AG09319 (cell line): ENCODE measurements at regions not wholly inside any gene's neighbourhood (a gene's known extent, or its start where the extent isn't known, plus 50 kb on each side); places are given as distances from the start of the nearest gene placed in this dataset.
"Not testable (repeated sequence)": the region's sequence is repeated elsewhere in the genome, so short reads cannot be mapped to it uniquely, and the experiment has no call there.

Experiments
- DNase-seq: peaks from one replicate; pipeline ENCODE4 v3.0.0-alpha.2; 2010; ENCODE audit warnings: low read depth; ENCODE audit errors: extremely low read depth
- TF ChIP-seq, protein P1 (sequence below): IDR thresholded peaks from 2 replicates; pipeline ENCODE4 v1.5.1; 2011; ENCODE audit warnings: low read depth, mild to moderate bottlenecking, inconsistent platforms, low read length, moderate library complexity

DNA sequence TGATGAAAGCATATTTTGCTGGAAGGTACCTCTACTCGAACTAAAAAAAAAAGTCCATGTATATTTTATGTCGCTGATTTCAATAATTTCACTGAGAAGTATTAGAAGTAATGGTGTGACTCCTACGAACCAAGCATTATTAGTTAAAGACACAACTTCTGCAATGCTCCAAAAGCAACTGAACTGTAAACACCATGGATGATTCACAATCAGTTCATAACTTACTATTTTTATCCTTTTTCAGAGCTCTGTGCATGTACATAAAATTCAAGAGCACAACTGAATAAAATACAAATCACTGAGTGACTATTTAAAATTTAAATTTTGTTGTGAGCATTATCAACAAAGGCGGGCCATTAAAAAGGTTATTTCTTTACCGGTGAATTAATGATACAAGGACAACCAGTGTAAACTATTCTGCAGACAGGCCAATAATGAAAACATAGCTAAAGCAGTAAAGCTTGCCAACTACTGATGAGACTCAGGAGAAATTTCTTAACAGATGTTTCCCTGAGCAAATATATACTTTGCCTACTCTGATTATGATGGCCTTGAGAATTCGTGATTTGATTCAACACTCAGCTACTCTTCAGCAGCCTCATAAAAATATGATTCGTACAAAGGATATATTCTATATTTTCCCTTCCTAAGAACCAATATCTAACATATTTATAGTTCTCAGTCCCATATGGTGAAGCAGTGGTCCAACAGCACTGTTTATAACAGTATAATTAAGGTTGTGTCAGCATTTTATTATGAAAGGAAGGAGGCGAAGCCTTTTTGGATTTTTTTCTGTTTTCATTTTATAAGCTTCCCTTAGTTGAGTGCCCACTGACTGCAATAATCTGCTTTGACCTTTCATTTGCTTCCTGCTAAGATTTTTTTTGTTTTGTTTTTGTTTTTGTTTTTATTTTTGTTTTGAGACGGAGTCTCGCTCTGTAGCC lies 62.8 kb upstream of the NEIL3 start:
- TF ChIP-seq, protein P1, sequence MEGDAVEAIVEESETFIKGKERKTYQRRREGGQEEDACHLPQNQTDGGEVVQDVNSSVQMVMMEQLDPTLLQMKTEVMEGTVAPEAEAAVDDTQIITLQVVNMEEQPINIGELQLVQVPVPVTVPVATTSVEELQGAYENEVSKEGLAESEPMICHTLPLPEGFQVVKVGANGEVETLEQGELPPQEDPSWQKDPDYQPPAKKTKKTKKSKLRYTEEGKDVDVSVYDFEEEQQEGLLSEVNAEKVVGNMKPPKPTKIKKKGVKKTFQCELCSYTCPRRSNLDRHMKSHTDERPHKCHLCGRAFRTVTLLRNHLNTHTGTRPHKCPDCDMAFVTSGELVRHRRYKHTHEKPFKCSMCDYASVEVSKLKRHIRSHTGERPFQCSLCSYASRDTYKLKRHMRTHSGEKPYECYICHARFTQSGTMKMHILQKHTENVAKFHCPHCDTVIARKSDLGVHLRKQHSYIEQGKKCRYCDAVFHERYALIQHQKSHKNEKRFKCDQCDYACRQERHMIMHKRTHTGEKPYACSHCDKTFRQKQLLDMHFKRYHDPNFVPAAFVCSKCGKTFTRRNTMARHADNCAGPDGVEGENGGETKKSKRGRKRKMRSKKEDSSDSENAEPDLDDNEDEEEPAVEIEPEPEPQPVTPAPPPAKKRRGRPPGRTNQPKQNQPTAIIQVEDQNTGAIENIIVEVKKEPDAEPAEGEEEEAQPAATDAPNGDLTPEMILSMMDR, result no peak
- no peak for DNase-seq

DNA sequence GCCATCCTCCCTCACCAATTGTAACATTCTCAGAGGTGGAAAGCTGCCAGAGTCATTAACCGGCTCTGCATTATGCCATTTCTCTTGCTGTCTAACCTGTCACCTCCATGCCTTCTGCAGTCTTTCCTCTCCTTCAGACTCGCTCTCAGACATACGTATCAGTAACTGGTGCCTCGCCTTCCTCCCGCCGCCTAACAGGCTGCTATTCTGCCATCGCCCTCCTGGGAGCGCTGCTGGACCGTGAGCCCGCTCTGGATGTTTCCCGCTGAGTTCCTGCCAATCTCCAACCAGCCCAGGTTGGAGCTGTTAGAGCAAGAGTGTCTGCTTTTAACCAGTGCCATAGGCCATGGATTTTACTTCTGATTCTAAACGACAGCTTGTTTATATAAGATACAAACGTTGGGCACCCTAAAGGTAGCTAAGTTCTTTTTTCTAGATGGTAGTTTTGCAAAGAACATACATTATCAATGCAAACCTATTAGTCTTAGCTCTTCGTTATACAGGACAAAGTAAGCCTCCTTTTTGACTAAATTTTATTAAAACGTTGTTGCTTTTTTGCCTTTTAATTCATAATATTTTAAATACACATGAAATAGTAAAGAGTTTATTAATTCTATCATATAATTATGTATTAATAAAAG lies 59.5 kb upstream of the NEIL3 start:
- TF ChIP-seq, protein P1, result peak; percentile 97

DNA sequence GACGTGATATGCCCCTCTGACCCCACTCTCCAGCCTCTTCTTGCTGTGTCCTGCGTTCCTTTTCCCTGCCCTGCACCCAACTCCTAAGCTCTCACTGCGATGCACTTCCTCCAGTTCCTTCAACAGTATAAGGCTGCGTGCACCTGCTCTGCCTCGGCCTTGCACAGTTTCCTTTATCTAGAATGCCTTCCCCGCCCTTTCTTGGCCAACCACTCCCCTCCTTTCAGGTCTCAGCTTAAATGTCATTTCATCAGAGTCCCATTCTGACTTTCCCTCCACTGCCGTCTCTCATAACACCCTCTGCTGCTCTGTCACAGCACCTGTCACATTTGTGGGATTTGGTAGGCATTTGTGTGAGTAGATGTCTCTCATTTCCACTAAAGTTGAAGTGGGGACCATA lies 58.4 kb upstream of the NEIL3 start:
- DNase-seq, result no peak
- TF ChIP-seq, protein P1, result no peak

More for the DNA sequence above, 59.5 kb upstream of the NEIL3 start:
- no peak for DNase-seq

DNA sequence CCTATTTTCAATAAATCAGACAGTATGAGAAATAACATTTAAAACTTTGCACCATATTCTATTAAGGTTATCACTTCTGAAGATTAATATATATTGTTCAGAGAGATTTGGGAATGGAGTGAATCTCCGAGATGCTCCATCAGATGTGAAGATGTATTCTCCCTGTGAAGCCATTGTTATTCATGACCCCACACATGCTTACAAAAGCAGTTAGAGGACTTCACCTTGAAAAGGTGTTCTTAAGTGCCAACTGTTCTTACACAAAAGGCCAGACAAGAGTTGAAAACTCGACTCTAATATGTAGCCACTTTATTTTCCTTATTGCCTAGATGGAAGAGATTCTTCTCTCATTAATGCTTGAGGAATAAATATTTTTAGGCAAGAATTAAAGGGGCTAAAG lies 54.3 kb upstream of the NEIL3 start:
- TF ChIP-seq, protein P1, result no peak
- DNase-seq, result no peak

DNA sequence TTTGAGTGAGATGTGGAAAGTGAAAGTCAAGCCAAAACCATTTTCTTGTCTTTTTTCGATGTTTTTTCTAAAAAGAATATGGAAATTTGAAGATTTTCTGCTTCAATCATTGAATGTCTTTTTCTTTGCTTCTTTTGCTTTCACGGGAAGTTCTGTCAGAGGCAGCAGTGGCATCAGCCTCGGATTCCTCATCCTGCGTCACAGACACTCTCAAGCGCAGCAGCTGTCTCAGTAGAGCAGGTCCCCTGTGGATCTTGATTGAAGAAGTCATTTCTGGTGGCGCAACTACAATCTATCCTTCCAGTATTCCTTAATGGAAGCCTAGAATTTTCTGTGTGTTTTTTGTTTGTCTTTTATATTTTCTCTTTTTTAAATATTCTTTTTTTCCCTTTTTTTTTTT lies 52.7 kb upstream of the NEIL3 start:
- TF ChIP-seq, protein P1, result no peak
- no peak for DNase-seq

DNA sequence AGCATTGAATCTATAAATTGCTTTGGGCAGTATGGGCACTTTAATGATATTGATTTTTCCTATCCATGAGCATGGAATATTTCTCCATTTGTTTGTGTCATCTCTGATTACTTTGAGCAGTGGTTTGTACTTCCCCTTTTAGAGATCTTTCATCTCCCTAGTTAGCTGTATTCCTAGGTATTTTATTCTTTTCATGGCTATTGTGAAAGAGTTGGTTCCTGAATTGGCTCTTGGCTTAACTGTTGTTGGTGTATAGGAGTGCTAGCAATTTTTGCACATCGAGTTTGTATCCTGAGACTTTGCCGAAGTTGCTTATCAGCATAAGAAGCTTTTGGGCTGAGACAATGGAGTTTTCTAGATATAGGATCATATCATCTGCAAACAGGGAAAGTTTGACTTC lies 50.2 kb upstream of the NEIL3 start:
- DNase-seq, result not testable (repeated sequence)
